HCT116 (cell line): ENCODE measurements at regions not wholly inside any gene's neighbourhood (a gene's known extent, or its start where the extent isn't known, plus 50 kb on each side); places are given as distances from the start of the nearest gene placed in this dataset.

ENCODE experiments used
- CBX3 ChIP-seq: IDR thresholded peaks from 2 replicates; pipeline ENCODE4 v1.6.1; 2012; ENCODE audit warnings: low read depth
- JUND ChIP-seq: IDR thresholded peaks from 2 replicates; pipeline ENCODE4 v1.6.1; 2012
- POLR2A ChIP-seq: IDR thresholded peaks from 2 replicates; pipeline ENCODE4 v1.7.0; 2011; ENCODE audit warnings: borderline replicate concordance; ENCODE audit not compliant: insufficient read depth, insufficient read length; ENCODE audit errors: extremely low read depth
- POLR2AphosphoS5 ChIP-seq: IDR thresholded peaks from 2 replicates; pipeline ENCODE4 v1.6.1; 2011; ENCODE audit warnings: mild to moderate bottlenecking, low read depth, low read length, moderate library complexity
- RAD21 ChIP-seq: IDR thresholded peaks from 2 replicates; pipeline ENCODE4 v1.6.1; 2012; ENCODE audit warnings: low read depth, mild to moderate bottlenecking
- YY1 ChIP-seq: IDR thresholded peaks from 2 replicates; pipeline ENCODE4 v1.6.1; 2011; ENCODE audit warnings: low read length, low read depth, moderate library complexity, mild to moderate bottlenecking; ENCODE audit not compliant: insufficient replicate concordance; ENCODE audit errors: extremely low read depth
- TF ChIP-seq, protein P1 (sequence below), 3 experiments: fragments of 200-600 bp in 1 of 3; sonication (generic) in 1 of 3; IDR thresholded peaks in 2 of 3; conservative IDR thresholded peaks in 1 of 3; 2 replicates each; pipeline ENCODE4 v1.5.1; 2012 to 2017; ENCODE audit warnings: low read depth in 2 of 3, low read length in 2 of 3, antibody characterized with exemption in 1 of 3, borderline replicate concordance in 1 of 3, control low read depth in 1 of 3, mild to moderate bottlenecking in 1 of 3, mixed read lengths in 1 of 3, mixed run types in 1 of 3, moderate library complexity in 1 of 3; ENCODE audit not compliant: insufficient read depth in 1 of 3

DNA sequence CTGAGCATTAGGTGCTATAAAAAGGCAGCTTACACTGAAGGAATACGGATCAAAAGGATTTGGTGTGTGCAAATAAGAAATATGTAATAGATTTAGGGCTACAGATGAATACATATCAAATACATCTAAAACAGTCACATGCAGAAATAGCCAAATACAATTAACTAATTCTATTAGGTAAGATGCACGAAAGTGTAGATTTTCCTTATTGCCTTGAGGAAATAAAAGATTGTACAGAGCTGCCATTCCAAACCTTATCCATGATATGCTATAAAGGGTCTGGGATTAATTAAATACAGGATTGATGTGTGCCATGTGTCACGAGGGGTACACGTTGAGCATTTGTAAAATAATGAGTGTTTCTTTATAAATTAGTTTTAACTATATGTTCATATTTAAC, 107.0 kb upstream of the ELOVL6 start:
- TF ChIP-seq, protein P1, sequence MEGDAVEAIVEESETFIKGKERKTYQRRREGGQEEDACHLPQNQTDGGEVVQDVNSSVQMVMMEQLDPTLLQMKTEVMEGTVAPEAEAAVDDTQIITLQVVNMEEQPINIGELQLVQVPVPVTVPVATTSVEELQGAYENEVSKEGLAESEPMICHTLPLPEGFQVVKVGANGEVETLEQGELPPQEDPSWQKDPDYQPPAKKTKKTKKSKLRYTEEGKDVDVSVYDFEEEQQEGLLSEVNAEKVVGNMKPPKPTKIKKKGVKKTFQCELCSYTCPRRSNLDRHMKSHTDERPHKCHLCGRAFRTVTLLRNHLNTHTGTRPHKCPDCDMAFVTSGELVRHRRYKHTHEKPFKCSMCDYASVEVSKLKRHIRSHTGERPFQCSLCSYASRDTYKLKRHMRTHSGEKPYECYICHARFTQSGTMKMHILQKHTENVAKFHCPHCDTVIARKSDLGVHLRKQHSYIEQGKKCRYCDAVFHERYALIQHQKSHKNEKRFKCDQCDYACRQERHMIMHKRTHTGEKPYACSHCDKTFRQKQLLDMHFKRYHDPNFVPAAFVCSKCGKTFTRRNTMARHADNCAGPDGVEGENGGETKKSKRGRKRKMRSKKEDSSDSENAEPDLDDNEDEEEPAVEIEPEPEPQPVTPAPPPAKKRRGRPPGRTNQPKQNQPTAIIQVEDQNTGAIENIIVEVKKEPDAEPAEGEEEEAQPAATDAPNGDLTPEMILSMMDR (IDR thresholded peaks at IDR 0.05 in 2 of 3, conservative IDR thresholded peaks at IDR 0.05 in 1 of 3; ENCODE audit: borderline replicate concordance in 1 of 3, insufficient read depth in 1 of 3, low read depth in 2 of 3, low read length in 2 of 3) = no peak
- no peak for TF ChIP-seq POLR2AphosphoS5
- no peak for TF ChIP-seq CBX3
- no peak for TF ChIP-seq YY1
- no peak for TF ChIP-seq RAD21
- TF ChIP-seq JUND = no peak
- no peak for TF ChIP-seq POLR2A
